ENCODE measurements at regions not wholly inside any gene's neighbourhood (a gene's known extent, or its start where the extent isn't known, plus 50 kb on each side); places are given as distances from the start of the nearest gene placed in this dataset.

DNA sequence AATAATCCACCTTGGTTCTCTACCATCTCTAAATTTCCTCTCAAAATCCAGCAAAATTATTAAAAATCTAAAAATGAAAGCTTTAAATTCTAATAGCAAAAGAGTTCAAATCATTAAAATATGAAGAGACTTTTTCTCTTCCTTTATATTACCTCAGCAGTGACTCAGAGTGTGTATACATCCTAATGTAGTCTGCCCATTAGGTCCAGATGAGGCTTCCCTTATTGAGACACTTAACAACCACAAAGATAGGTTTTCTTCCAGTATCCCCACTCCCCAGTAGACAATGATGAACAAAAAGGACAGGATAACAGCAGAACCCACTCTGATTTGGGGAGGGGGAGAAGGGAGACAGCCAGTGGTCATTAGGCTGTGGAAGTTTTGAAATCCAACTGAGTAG is 61.5 kb upstream of the DCBLD2 start:
- TF ChIP-seq, protein P1, sequence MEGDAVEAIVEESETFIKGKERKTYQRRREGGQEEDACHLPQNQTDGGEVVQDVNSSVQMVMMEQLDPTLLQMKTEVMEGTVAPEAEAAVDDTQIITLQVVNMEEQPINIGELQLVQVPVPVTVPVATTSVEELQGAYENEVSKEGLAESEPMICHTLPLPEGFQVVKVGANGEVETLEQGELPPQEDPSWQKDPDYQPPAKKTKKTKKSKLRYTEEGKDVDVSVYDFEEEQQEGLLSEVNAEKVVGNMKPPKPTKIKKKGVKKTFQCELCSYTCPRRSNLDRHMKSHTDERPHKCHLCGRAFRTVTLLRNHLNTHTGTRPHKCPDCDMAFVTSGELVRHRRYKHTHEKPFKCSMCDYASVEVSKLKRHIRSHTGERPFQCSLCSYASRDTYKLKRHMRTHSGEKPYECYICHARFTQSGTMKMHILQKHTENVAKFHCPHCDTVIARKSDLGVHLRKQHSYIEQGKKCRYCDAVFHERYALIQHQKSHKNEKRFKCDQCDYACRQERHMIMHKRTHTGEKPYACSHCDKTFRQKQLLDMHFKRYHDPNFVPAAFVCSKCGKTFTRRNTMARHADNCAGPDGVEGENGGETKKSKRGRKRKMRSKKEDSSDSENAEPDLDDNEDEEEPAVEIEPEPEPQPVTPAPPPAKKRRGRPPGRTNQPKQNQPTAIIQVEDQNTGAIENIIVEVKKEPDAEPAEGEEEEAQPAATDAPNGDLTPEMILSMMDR (conservative IDR thresholded peaks at IDR 0.05; ENCODE audit: low read depth, low read length), result no peak
- no peak for TF ChIP-seq EZH2 (IDR thresholded peaks at IDR 0.05; ENCODE audit: borderline replicate concordance, low read depth, low read length, poor library complexity, severe bottlenecking)
